Muscle layer of duodenum (tissue), 2 donors: ENCODE measurements at regions not wholly inside any gene's neighbourhood (a gene's known extent, or its start where the extent isn't known, plus 50 kb on each side); places are given as distances from the start of the nearest gene placed in this dataset.
"Not testable (repeated sequence)": the region's sequence is repeated elsewhere in the genome, so short reads cannot be mapped to it uniquely, and the experiment has no call there.

ENCODE experiments used
- H3K27ac ChIP-seq: one replicate; pipeline ENCODE4 v1.7.0; 2013; ENCODE audit warnings: mild to moderate bottlenecking, low read length
- H3K27me3 ChIP-seq: one replicate; pipeline ENCODE4 v1.7.0; 2013; ENCODE audit warnings: low read depth, mild to moderate bottlenecking, control low read depth, low read length
- H3K36me3 ChIP-seq, 2 donors: one replicate each; pipeline ENCODE4 v1.7.0; 2013; ENCODE audit warnings: low read length in 2 of 2, control low read depth in 1 of 2, mild to moderate bottlenecking in 1 of 2; ENCODE audit not compliant: insufficient read depth in 2 of 2, control insufficient read depth in 1 of 2
- H3K4me1 ChIP-seq, 2 donors: one replicate each; pipeline ENCODE4 v1.7.0; 2013; ENCODE audit warnings: low read length in 2 of 2, mild to moderate bottlenecking in 2 of 2, control low read depth in 1 of 2, moderate library complexity in 1 of 2; ENCODE audit not compliant: insufficient read depth in 2 of 2, control insufficient read depth in 1 of 2
- H3K4me3 ChIP-seq, 2 donors: one replicate each; pipeline ENCODE4 v1.7.0; 2013; ENCODE audit warnings: low read length in 2 of 2, low read depth in 1 of 2, mild to moderate bottlenecking in 1 of 2
- H3K9me3 ChIP-seq, 2 donors: one replicate each; pipeline ENCODE4 v1.7.0; 2013; ENCODE audit warnings: low read length in 2 of 2, control low read depth in 1 of 2, mild to moderate bottlenecking in 1 of 2; ENCODE audit not compliant: control insufficient read depth in 1 of 2
- donor health status: healthy.

- not testable (repeated sequence) for H3K27me3 ChIP-seq, H3K36me3 ChIP-seq, H3K4me1 ChIP-seq, H3K27ac ChIP-seq, H3K9me3 ChIP-seq, H3K4me3 ChIP-seq
Observed at GRCh38 chr13:82952336-82952735, 929.9 kb downstream of the SLITRK1 start.

GRCh38 chr13:82947683-82948082 lies 934.6 kb downstream of the SLITRK1 start:
- Histone ChIP-seq H3K36me3 (no peaks in the 10 kb centered on the region), H3K4me3 (no peak overlapping the region), H3K4me1 (peaks cover 0 to 5% of the 10 kb centered on the region in 2 donors), H3K9me3 (no peaks in the 10 kb centered on the region), H3K27ac (no peak overlapping the region), H3K27me3 (no peaks in the 10 kb centered on the region)

GRCh38 chr13:82947191-82947621 lies 935.1 kb downstream of the SLITRK1 start:
- no peaks in the 10 kb centered on the region for H3K9me3 ChIP-seq
- H3K4me1 ChIP-seq = peaks cover 0 to 5% of the 10 kb centered on the region in 2 donors
- no peak overlapping the region for H3K27ac ChIP-seq
- H3K27me3 ChIP-seq = no peaks in the 10 kb centered on the region
- no peak overlapping the region for H3K4me3 ChIP-seq
- no peaks in the 10 kb centered on the region for H3K36me3 ChIP-seq

- no peak overlapping the region for H3K4me3 ChIP-seq
- H3K9me3 ChIP-seq = no peaks in the 10 kb centered on the region
- H3K27ac ChIP-seq = no peak overlapping the region
- H3K27me3 ChIP-seq = no peaks in the 10 kb centered on the region
- H3K36me3 ChIP-seq = no peaks in the 10 kb centered on the region
- no peaks in the 10 kb centered on the region for H3K4me1 ChIP-seq
Observed at GRCh38 chr13:82938644-82939043, 943.6 kb downstream of the SLITRK1 start.

GRCh38 chr13:82934000-82934399 lies 948.3 kb downstream of the SLITRK1 start:
- H3K9me3 ChIP-seq = no peaks in the 10 kb centered on the region
- no peaks in the 10 kb centered on the region for H3K27me3 ChIP-seq
- no peaks in the 10 kb centered on the region for H3K4me1 ChIP-seq
- H3K27ac ChIP-seq = no peak overlapping the region
- no peak overlapping the region for H3K4me3 ChIP-seq
- no peaks in the 10 kb centered on the region for H3K36me3 ChIP-seq

- Histone ChIP-seq H3K4me1 (no peaks in the 10 kb centered on the region), H3K4me3 (no peak overlapping the region), H3K9me3 (no peaks in the 10 kb centered on the region), H3K36me3 (no peaks in the 10 kb centered on the region), H3K27ac (no peak overlapping the region), H3K27me3 (no peaks in the 10 kb centered on the region)
Observed at GRCh38 chr13:82925114-82925513, 957.2 kb downstream of the SLITRK1 start.

GRCh38 chr13:82917984-82918383 lies 964.3 kb downstream of the SLITRK1 start:
- H3K4me3 ChIP-seq = no peak overlapping the region
- H3K9me3 ChIP-seq = no peaks in the 10 kb centered on the region
- no peak overlapping the region for H3K27ac ChIP-seq

GRCh38 chr13:82912564-82912963 lies 969.7 kb downstream of the SLITRK1 start:
- Histone ChIP-seq H3K9me3 (no peaks in the 10 kb centered on the region), H3K27ac (no peak overlapping the region), H3K4me3 (no peak overlapping the region), H3K36me3 (no peaks in the 10 kb centered on the region), H3K4me1 (no peaks in the 10 kb centered on the region), H3K27me3 (no peaks in the 10 kb centered on the region)

More at GRCh38 chr13:82917984-82918383, 964.3 kb downstream of the SLITRK1 start:
- Histone ChIP-seq H3K36me3 (no peaks in the 10 kb centered on the region), H3K4me1 (no peaks in the 10 kb centered on the region), H3K27me3 (no peaks in the 10 kb centered on the region)

GRCh38 chr13:82905071-82905470 lies 977.2 kb downstream of the SLITRK1 start:
- no peaks in the 10 kb centered on the region for H3K9me3 ChIP-seq
- H3K4me1 ChIP-seq = no peaks in the 10 kb centered on the region
- H3K4me3 ChIP-seq = no peak overlapping the region
- no peak overlapping the region for H3K27ac ChIP-seq
- H3K36me3 ChIP-seq = no peaks in the 10 kb centered on the region
- H3K27me3 ChIP-seq = no peaks in the 10 kb centered on the region

- Histone ChIP-seq H3K4me1 (no peaks in the 10 kb centered on the region), H3K4me3 (no peak overlapping the region), H3K36me3 (no peaks in the 10 kb centered on the region), H3K9me3 (no peaks in the 10 kb centered on the region), H3K27ac (no peak overlapping the region), H3K27me3 (no peaks in the 10 kb centered on the region)
Observed at GRCh38 chr13:82900453-82900852, 981.8 kb downstream of the SLITRK1 start.

GRCh38 chr13:82898586-82898985 lies 983.7 kb downstream of the SLITRK1 start:
- H3K27ac ChIP-seq = no peak overlapping the region
- no peaks in the 10 kb centered on the region for H3K4me1 ChIP-seq
- H3K36me3 ChIP-seq = no peaks in the 10 kb centered on the region
- H3K9me3 ChIP-seq = no peaks in the 10 kb centered on the region
- H3K4me3 ChIP-seq = no peak overlapping the region
- H3K27me3 ChIP-seq = no peaks in the 10 kb centered on the region

- Histone ChIP-seq H3K36me3 (no peaks in the 10 kb centered on the region), H3K27ac (no peak overlapping the region), H3K9me3 (no peaks in the 10 kb centered on the region), H3K4me3 (no peak overlapping the region), H3K4me1 (no peaks in the 10 kb centered on the region), H3K27me3 (no peaks in the 10 kb centered on the region)
Observed at GRCh38 chr13:82879921-82880320, 1002.4 kb downstream of the SLITRK1 start.
